Karpas-422 (cell line): ENCODE measurements at regions not wholly inside any gene's neighbourhood (a gene's known extent, or its start where the extent isn't known, plus 50 kb on each side); places are given as distances from the start of the nearest gene placed in this dataset.

ENCODE experiments used
- DNase-seq: peaks from one replicate; pipeline ENCODE4 v3.0.0-alpha.2; 2015
- H2AFZ ChIP-seq: fragments of 200-600 bp; sonication (generic); 2 replicates; pipeline ENCODE4 v1.6.1; 2014; ENCODE audit warnings: antibody characterized with exemption, low read length, mixed read lengths
- H3K27ac ChIP-seq: fragments of 200-600 bp; sonication (generic); 2 replicates; pipeline ENCODE4 v1.5.1; 2014; ENCODE audit warnings: mild to moderate bottlenecking, low read length, moderate library complexity
- H3K27me3 ChIP-seq: fragments of 200-600 bp; sonication (generic); 2 replicates; pipeline ENCODE4 v1.6.1; 2014; ENCODE audit warnings: low read length, mixed read lengths
- H3K36me3 ChIP-seq: fragments of 200-600 bp; sonication (generic); 2 replicates; pipeline ENCODE4 v1.6.1; 2014; ENCODE audit warnings: low read length, mixed read lengths; ENCODE audit not compliant: insufficient read depth
- H3K4me1 ChIP-seq: fragments of 200-600 bp; sonication (generic); 2 replicates; pipeline ENCODE4 v1.6.1; 2014; ENCODE audit warnings: mild to moderate bottlenecking, low read length, mixed read lengths
- H3K4me2 ChIP-seq: fragments of 200-600 bp; sonication (generic); 2 replicates; pipeline ENCODE4 v1.6.1; 2014; ENCODE audit warnings: low read length, low read depth, mild to moderate bottlenecking; ENCODE audit not compliant: poor library complexity, severe bottlenecking
- H3K4me3 ChIP-seq: fragments of 200-600 bp; sonication (generic); 2 replicates; pipeline ENCODE4 v1.5.1; 2014; ENCODE audit warnings: mild to moderate bottlenecking, antibody characterized with exemption, low read length, mixed read lengths
- H3K79me2 ChIP-seq: fragments of 200-600 bp; sonication (generic); 2 replicates; pipeline ENCODE4 v1.6.1; 2014; ENCODE audit warnings: mild to moderate bottlenecking, low read length, mixed read lengths
- H3K9ac ChIP-seq: fragments of 200-600 bp; sonication (generic); 2 replicates; pipeline ENCODE4 v1.6.0; 2014; ENCODE audit warnings: low read length
- H3K9me2 ChIP-seq: fragments of 200-600 bp; sonication (generic), shearing (Covaris generic); replicated peaks from 2 replicates; pipeline ENCODE4 v1.6.0; 2014; ENCODE audit warnings: mild to moderate bottlenecking, low read length, moderate library complexity; ENCODE audit not compliant: insufficient read depth
- H3K9me3 ChIP-seq: fragments of 300-700, 200-600 bp; sonication (generic); 2 replicates; pipeline ENCODE4 v1.6.1; 2014; ENCODE audit warnings: low read length, mixed read lengths
- H4K20me1 ChIP-seq: fragments of 200-600 bp; sonication (generic); 2 replicates; pipeline ENCODE4 v1.6.1; 2014; ENCODE audit warnings: mild to moderate bottlenecking, antibody characterized with exemption, low read length, low read depth; ENCODE audit not compliant: insufficient read depth

- H3K27ac ChIP-seq: no peak overlapping the region
- no peaks in the 10 kb centered on the region for H3K36me3 ChIP-seq
- no peak overlapping the region for H3K4me2 ChIP-seq
- H4K20me1 ChIP-seq: no peaks in the 10 kb centered on the region
- no peaks in the 10 kb centered on the region for H3K9me2 ChIP-seq
- no peak overlapping the region for H2AFZ ChIP-seq
- no peak for DNase-seq
- H3K9ac ChIP-seq: no peak overlapping the region
- H3K4me3 ChIP-seq: no peak overlapping the region
- H3K9me3 ChIP-seq: no peaks in the 10 kb centered on the region
- H3K4me1 ChIP-seq: no peaks in the 10 kb centered on the region
- H3K79me2 ChIP-seq: no peaks in the 10 kb centered on the region
- no peaks in the 10 kb centered on the region for H3K27me3 ChIP-seq
Observed at GRCh38 chr4:186881521-186882220, 158.0 kb upstream of the FAT1 start.

- Histone ChIP-seq H3K36me3 (no peaks in the 10 kb centered on the region), H3K4me3 (no peak overlapping the region), H3K4me1 (no peaks in the 10 kb centered on the region), H3K9me3 (no peaks in the 10 kb centered on the region), H3K27me3 (no peaks in the 10 kb centered on the region), H3K79me2 (no peaks in the 10 kb centered on the region), H3K4me2 (no peak overlapping the region), H2AFZ (no peak overlapping the region), H3K9ac (no peak overlapping the region), H3K27ac (no peak overlapping the region), H4K20me1 (no peaks in the 10 kb centered on the region), H3K9me2 (no peaks in the 10 kb centered on the region)
- DNase-seq: no peak
Observed at GRCh38 chr4:186882293-186882692, 158.6 kb upstream of the FAT1 start.

- H3K9me3 ChIP-seq: no peaks in the 10 kb centered on the region
- H3K27ac ChIP-seq: no peak overlapping the region
- no peaks in the 10 kb centered on the region for H3K36me3 ChIP-seq
- no peaks in the 10 kb centered on the region for H4K20me1 ChIP-seq
- no peak overlapping the region for H2AFZ ChIP-seq
- no peaks in the 10 kb centered on the region for H3K4me1 ChIP-seq
- no peaks in the 10 kb centered on the region for H3K27me3 ChIP-seq
- no peaks in the 10 kb centered on the region for H3K79me2 ChIP-seq
- no peaks in the 10 kb centered on the region for H3K9me2 ChIP-seq
- no peak overlapping the region for H3K4me2 ChIP-seq
- no peak for DNase-seq
- no peak overlapping the region for H3K4me3 ChIP-seq
- no peak overlapping the region for H3K9ac ChIP-seq
Observed at GRCh38 chr4:186885289-186885688, 161.6 kb upstream of the FAT1 start.

- Histone ChIP-seq H3K4me2 (no peak overlapping the region), H3K9ac (no peak overlapping the region)
Observed at GRCh38 chr4:186886759-186887158, 163.1 kb upstream of the FAT1 start.

GRCh38 chr4:186887291-186887700 is 163.6 kb upstream of the FAT1 start:
- Histone ChIP-seq H3K79me2 (no peaks in the 10 kb centered on the region), H3K27me3 (no peaks in the 10 kb centered on the region), H2AFZ (no peak overlapping the region), H3K4me1 (no peaks in the 10 kb centered on the region), H3K27ac (no peak overlapping the region), H3K4me3 (no peak overlapping the region), H3K9me3 (no peaks in the 10 kb centered on the region), H4K20me1 (no peaks in the 10 kb centered on the region), H3K36me3 (no peaks in the 10 kb centered on the region), H3K9me2 (no peaks in the 10 kb centered on the region), H3K4me2 (no peak overlapping the region), H3K9ac (no peak overlapping the region)
- DNase-seq: no peak

More at GRCh38 chr4:186886759-186887158, 163.1 kb upstream of the FAT1 start:
- DNase-seq: no peak
- no peaks in the 10 kb centered on the region for H4K20me1 ChIP-seq
- no peak overlapping the region for H3K4me3 ChIP-seq
- no peaks in the 10 kb centered on the region for H3K9me2 ChIP-seq
- H3K9me3 ChIP-seq: no peaks in the 10 kb centered on the region
- no peak overlapping the region for H3K27ac ChIP-seq
- no peaks in the 10 kb centered on the region for H3K27me3 ChIP-seq
- no peaks in the 10 kb centered on the region for H3K4me1 ChIP-seq
- no peaks in the 10 kb centered on the region for H3K79me2 ChIP-seq
- H3K36me3 ChIP-seq: no peaks in the 10 kb centered on the region
- H2AFZ ChIP-seq: no peak overlapping the region

GRCh38 chr4:186887752-186888151 is 164.1 kb upstream of the FAT1 start:
- Histone ChIP-seq H3K4me3 (no peak overlapping the region), H3K27me3 (no peaks in the 10 kb centered on the region), H3K4me1 (no peaks in the 10 kb centered on the region), H3K9me2 (no peaks in the 10 kb centered on the region), H3K4me2 (no peak overlapping the region), H4K20me1 (no peaks in the 10 kb centered on the region), H3K27ac (no peak overlapping the region), H2AFZ (no peak overlapping the region), H3K79me2 (no peaks in the 10 kb centered on the region), H3K9ac (no peak overlapping the region), H3K36me3 (no peaks in the 10 kb centered on the region), H3K9me3 (no peaks in the 10 kb centered on the region)
- no peak for DNase-seq

GRCh38 chr4:186889876-186890643 is 166.4 kb upstream of the FAT1 start:
- DNase-seq: no peak
- Histone ChIP-seq H3K79me2 (no peaks in the 10 kb centered on the region), H4K20me1 (no peaks in the 10 kb centered on the region), H3K4me2 (no peak overlapping the region), H3K4me1 (no peaks in the 10 kb centered on the region), H3K4me3 (no peak overlapping the region), H3K9ac (no peak overlapping the region), H2AFZ (no peak overlapping the region), H3K9me2 (no peaks in the 10 kb centered on the region), H3K9me3 (no peaks in the 10 kb centered on the region), H3K27ac (no peak overlapping the region), H3K27me3 (no peaks in the 10 kb centered on the region), H3K36me3 (no peaks in the 10 kb centered on the region)

GRCh38 chr4:186891859-186892486 is 168.3 kb upstream of the FAT1 start:
- no peak overlapping the region for H3K4me3 ChIP-seq
- no peaks in the 10 kb centered on the region for H4K20me1 ChIP-seq
- H3K36me3 ChIP-seq: no peaks in the 10 kb centered on the region
- H3K4me2 ChIP-seq: no peak overlapping the region
- no peak overlapping the region for H3K9ac ChIP-seq
- H3K79me2 ChIP-seq: no peaks in the 10 kb centered on the region
- H2AFZ ChIP-seq: no peak overlapping the region
- H3K9me2 ChIP-seq: no peaks in the 10 kb centered on the region
- H3K9me3 ChIP-seq: no peaks in the 10 kb centered on the region
- H3K4me1 ChIP-seq: no peaks in the 10 kb centered on the region
- DNase-seq: no peak
- H3K27ac ChIP-seq: no peak overlapping the region
- no peaks in the 10 kb centered on the region for H3K27me3 ChIP-seq
